ENCODE measurements at regions not wholly inside any gene's neighbourhood (a gene's known extent, or its start where the extent isn't known, plus 50 kb on each side); places are given as distances from the start of the nearest gene placed in this dataset.

GRCh38 chr19:28520998-28521568 lies 691.9 kb downstream of the UQCRFS1 start:
- DNase-seq, result no peak

GRCh38 chr19:28519952-28520861 lies 692.7 kb downstream of the UQCRFS1 start:
- DNase-seq, result no peak

GRCh38 chr19:28519218-28519779 lies 693.7 kb downstream of the UQCRFS1 start:
- DNase-seq, result no peak

GRCh38 chr19:28516415-28516872 lies 696.5 kb downstream of the UQCRFS1 start:
- DNase-seq, result no peak

GRCh38 chr19:28514166-28514565 lies 698.8 kb downstream of the UQCRFS1 start:
- DNase-seq, result no peak

GRCh38 chr19:28511655-28512054 lies 701.3 kb downstream of the UQCRFS1 start:
- no peak for DNase-seq

GRCh38 chr19:28509079-28509895 lies 703.7 kb downstream of the UQCRFS1 start:
- DNase-seq, result no peak

- DNase-seq, result no peak
Measured at GRCh38 chr19:28508666-28509065, 704.3 kb downstream of the UQCRFS1 start.

GRCh38 chr19:28505933-28506332 lies 707.0 kb downstream of the UQCRFS1 start:
- no peak for DNase-seq

- DNase-seq, result no peak
Measured at GRCh38 chr19:28505134-28505533, 707.8 kb downstream of the UQCRFS1 start.

GRCh38 chr19:28504727-28505126 lies 708.2 kb downstream of the UQCRFS1 start:
- DNase-seq, result no peak

- no peak for DNase-seq
Measured at GRCh38 chr19:28504139-28504538, 708.8 kb downstream of the UQCRFS1 start.

- no peak for DNase-seq
Measured at GRCh38 chr19:28502879-28503734, 709.8 kb downstream of the UQCRFS1 start.

GRCh38 chr19:28501976-28502375 lies 711.0 kb downstream of the UQCRFS1 start:
- DNase-seq, result no peak

- no peak for DNase-seq
Measured at GRCh38 chr19:28500982-28501630, 711.8 kb downstream of the UQCRFS1 start.

- DNase-seq, result no peak
Measured at GRCh38 chr19:28500296-28500695, 712.7 kb downstream of the UQCRFS1 start.

- DNase-seq, result no peak
Measured at GRCh38 chr19:28498404-28498976, 714.5 kb downstream of the UQCRFS1 start.

- no peak for DNase-seq
Measured at GRCh38 chr19:28497887-28498286, 715.1 kb downstream of the UQCRFS1 start.

GRCh38 chr19:28497137-28497536 lies 715.8 kb downstream of the UQCRFS1 start:
- DNase-seq, result no peak

GRCh38 chr19:28495046-28495445 lies 717.9 kb downstream of the UQCRFS1 start:
- no peak for DNase-seq

GRCh38 chr19:28494461-28494860 lies 718.5 kb downstream of the UQCRFS1 start:
- DNase-seq, result no peak

All from cortex of kidney (tissue), 1 donor.